CD4-positive, alpha-beta T cell treated with Interleukin-2 at 100 ng/mL for 4 hours (primary cell): ENCODE measurements at regions not wholly inside any gene's neighbourhood (a gene's known extent, or its start where the extent isn't known, plus 50 kb on each side); places are given as distances from the start of the nearest gene placed in this dataset.

Experiments used
- DNase-seq: peaks from one replicate; pipeline ENCODE4 v3.0.0-alpha.2; 2020; ENCODE audit warnings: low spot score

- DNase-seq: no peak
These were observed 211.9 kb downstream of the ACTL7B start for GRCh38 chr9:108643731-108644510.

- no peak for DNase-seq
These were observed 212.9 kb downstream of the ACTL7B start for GRCh38 chr9:108642871-108643270.

GRCh38 chr9:108640230-108640629, 215.6 kb downstream of the ACTL7B start:
- DNase-seq: no peak

GRCh38 chr9:108639696-108640095, 216.1 kb downstream of the ACTL7B start:
- no peak for DNase-seq

- DNase-seq: no peak
These were observed 216.7 kb downstream of the ACTL7B start for GRCh38 chr9:108639091-108639490.

GRCh38 chr9:108637340-108637739, 218.4 kb downstream of the ACTL7B start:
- no peak for DNase-seq

GRCh38 chr9:108636013-108636412, 219.8 kb downstream of the ACTL7B start:
- no peak for DNase-seq

GRCh38 chr9:108634672-108635462, 220.9 kb downstream of the ACTL7B start:
- DNase-seq: no peak

- no peak for DNase-seq
These were observed 221.6 kb downstream of the ACTL7B start for GRCh38 chr9:108634204-108634603.

GRCh38 chr9:108631496-108632285, 224.1 kb downstream of the ACTL7B start:
- no peak for DNase-seq

GRCh38 chr9:108628316-108628715, 227.5 kb downstream of the ACTL7B start:
- DNase-seq: no peak

GRCh38 chr9:108626743-108627142, 229.0 kb downstream of the ACTL7B start:
- no peak for DNase-seq

- DNase-seq: no peak
These were observed 233.6 kb downstream of the ACTL7B start for GRCh38 chr9:108621991-108622855.

- no peak for DNase-seq
These were observed 235.0 kb downstream of the ACTL7B start for GRCh38 chr9:108620767-108621166.

- no peak for DNase-seq
These were observed 236.8 kb downstream of the ACTL7B start for GRCh38 chr9:108618906-108619550.

- no peak for DNase-seq
These were observed 238.1 kb downstream of the ACTL7B start for GRCh38 chr9:108617676-108618075.

- no peak for DNase-seq
These were observed 240.6 kb downstream of the ACTL7B start for GRCh38 chr9:108615152-108615551.

- DNase-seq: no peak
These were observed 243.3 kb downstream of the ACTL7B start for GRCh38 chr9:108612513-108612912.

- no peak for DNase-seq
These were observed 245.9 kb downstream of the ACTL7B start for GRCh38 chr9:108609897-108610253.

- no peak for DNase-seq
These were observed 246.4 kb downstream of the ACTL7B start for GRCh38 chr9:108609227-108609896.

GRCh38 chr9:108607607-108608006, 248.2 kb downstream of the ACTL7B start:
- no peak for DNase-seq
